ENCODE measurements at regions not wholly inside any gene's neighbourhood (a gene's known extent, or its start where the extent isn't known, plus 50 kb on each side); places are given as distances from the start of the nearest gene placed in this dataset.
"Not testable (repeated sequence)": the region's sequence is repeated elsewhere in the genome, so short reads cannot be mapped to it uniquely, and the experiment has no call there.

DNA sequence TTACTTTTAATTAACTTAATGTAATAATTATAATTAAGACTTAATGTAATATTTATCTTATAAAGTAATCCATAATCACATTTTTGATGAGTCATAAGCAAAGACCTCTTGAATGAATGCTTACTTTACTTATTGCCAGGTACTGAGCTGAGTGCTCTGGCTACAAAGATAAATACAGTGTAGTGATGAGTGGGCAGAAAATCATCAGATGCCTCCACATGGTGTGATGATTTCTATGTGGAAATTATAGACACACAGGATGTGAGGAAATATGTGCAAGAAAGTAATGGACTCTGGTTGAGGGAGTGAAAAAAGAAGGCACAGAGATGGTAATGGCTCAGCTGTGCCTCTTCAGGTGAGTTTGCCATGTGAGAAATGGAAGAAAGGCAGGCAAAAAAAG is 422.6 kb upstream of the CD180 start:
- no peak for DNase-seq

DNA sequence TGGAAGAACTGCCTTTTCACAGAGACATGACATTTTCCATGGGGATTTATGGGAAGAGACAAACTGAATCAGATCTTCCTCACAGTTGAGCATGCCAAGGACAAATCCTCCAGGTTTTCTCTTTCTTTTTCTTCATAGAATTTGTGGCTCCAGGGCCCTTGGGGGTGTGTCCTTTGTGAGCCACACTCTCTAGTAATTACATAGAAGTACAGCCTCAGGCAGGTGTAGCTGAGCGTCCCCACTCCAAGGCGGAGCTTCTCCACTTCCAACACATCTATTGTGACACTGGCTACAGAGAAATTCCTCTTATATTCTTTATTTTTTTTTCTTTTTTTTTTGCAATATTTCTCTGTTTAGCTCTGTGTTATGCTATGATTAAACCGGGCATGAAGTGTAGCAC is 420.5 kb upstream of the CD180 start:
- DNase-seq, result no peak

DNA sequence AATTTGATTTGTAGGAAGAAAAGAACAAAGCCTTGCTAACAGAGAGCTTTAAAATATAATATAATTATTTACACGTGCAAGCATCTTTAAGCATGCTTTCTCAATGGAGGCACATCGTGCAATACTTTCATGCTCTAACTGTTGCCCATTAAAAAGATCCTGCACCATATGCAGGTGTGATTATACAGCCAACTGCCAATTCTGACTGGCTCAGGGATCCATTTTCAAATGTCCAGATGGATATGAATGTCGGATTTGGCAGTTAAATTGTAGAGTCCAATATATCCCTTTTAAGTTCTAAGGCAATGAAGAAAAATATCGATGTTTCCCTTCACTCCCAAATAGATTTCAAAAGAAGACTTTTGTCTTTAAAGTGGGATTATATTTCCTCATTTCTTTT is 416.4 kb upstream of the CD180 start:
- no peak for DNase-seq

DNA sequence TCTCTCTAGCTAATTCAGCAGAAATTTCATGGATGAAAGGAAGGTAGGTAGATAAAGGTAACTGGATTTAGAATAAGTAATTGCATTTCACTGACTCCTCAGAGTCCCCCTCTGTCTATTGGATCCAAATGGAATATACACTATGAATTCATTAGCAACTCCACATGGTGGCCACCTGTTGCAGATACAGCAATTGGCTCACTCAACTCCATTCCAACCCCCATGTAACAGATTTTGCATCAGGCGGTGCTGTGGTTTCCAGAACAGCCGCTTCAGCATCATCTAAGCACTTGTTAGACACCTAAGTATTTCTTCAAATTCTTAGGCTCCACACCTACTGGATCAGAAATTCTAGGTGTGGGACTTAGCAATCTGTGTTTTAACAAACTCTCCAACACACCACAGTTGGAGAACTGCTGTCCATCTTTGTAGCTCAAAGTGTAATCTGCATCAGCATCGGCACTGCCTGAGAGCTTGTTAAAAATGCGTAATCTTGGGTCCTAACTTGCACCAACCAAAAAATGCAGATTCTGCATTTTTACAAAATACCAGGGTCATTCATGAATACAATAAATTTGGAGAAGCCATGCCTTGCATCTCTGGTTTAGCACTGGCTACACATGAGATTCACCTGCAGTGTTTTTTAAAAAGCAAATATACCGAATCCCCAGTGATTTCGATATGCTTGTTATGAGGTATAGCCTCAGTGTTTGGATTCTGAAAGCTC is 413.8 kb upstream of the CD180 start:
- DNase-seq, result no peak

DNA sequence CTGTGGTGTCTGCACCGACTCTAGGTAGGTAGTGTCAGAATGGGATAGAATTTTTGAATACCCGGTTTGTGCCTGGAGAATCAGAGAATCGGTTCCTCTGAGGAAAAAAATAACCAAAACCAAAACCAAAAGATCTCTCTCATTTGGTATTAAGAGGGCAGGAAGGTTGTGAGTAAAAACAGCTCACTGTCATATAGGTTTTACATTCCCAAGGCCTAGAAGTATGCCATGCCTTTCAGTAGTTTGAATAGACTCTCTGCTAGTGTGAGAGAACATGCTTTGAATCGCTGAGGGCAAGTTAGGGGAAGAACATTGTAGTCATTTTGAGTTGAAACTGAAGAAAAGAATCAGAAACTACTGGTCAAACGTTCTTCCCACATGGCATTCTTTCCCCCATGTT is 411.4 kb upstream of the CD180 start:
- DNase-seq, result no peak

DNA sequence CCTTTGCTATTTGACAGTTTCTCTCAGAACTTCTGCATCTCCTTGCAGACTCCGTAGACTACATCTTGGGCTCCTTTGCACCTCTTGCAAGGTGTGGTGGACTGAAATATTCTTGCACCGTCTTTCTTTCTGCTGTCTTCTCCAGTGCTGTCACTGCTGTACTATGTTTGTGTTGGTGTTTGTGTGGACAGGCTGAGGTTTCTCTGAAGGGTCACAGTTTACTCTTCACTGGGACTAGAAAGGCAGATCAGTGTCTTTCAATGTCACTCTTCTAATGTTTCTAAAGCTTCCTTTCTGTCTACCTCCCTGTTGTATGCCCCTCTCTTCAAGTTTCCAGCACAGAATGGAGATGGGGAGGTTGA is 410.0 kb upstream of the CD180 start:
- DNase-seq, result no peak

DNA sequence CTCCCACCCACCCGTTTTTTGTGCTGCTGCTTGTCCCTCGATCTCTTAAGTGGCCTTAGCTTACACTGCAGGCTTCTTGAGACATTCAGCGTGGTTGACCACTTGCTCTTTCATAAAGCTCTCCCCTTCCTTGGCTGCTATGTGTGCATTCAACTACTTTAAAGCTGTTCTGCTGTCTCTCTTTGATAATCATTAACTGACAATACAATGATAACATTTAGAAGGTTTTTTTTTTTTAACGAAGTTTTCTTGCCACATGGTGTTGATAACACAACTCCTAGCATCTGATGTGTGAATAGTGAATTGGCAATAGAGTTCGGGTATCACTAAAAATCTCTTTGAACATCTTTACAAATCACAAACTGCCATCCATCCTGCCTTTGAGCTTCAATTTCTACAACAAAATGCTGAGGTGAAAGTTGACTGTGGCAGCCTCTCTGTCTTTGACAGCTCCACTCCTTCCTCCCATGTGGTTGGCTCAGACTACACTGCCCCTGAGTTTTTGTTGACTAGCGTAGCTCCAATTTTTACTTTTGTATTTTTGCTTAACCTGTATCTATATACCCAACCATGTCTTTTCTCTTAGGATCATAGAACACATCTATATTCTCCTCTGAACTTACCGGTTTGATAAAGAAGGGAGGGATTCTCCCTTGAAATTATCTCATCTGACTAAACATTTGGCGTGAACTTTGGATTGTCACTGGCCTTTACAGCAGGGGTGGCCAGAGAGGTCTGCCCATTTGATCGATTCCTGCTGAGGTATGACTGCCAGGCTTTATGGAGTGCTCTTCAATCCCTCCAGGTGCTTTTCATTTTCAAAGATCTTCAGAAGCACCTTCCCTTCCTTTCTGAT is 409.4 kb upstream of the CD180 start:
- DNase-seq, result no peak

DNA sequence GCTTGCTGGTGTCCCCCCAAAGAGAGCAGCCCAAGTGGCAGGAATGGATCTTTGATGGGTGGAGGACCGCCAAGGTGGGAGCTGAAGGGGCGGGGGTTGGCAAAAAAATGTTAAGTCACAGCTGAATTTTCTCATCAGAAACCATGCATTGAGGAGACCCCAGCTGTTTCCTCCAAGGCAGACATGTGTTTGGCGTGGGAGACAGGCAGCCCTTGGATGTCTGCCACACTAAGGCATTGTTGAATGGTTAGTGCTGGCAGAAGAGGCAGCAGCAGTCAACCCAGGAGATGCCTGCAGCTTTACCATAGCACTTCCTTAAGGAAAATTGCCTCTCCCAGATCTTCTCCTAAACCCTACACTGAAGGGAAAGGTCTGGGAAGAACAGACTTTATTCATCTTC is 394.9 kb upstream of the CD180 start:
- DNase-seq, result no peak

DNA sequence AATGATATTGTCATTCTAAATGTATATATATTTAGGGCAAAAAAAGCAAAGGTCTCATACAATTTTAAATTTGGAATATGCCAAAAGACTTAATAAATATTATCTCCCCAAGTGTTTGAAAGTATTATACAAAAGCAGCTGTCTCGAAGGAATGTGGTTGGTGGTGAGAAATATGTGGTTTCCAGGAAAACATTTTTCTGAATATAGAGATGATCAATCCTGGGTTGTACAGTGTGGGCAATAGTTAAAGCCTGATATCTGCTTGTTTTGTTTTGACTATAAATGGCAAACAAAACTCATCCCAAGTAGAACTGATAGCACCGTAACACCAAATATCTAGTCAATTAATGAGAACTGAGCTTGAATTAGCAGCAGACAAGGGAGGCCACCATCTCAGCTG is 391.8 kb upstream of the CD180 start:
- no peak for DNase-seq

DNA sequence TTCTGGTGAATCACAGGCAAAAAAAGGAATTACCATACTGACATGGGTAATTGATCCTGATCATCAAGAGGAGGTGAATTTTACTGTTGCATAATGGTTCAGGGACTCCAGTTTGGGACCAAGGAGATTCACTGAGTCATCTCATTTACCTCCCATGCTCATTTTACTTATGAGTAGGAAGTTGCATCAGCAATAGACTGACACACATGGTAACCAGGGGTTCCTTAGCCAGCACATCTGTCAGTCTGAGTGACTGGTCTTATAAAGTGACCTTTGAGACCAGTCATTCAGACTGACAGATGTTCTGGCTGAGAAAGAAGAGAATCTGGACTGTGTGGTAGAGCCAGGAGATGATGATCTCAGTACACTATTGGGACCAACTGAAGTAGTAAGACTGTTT is 384.6 kb upstream of the CD180 start:
- no peak for DNase-seq

DNA sequence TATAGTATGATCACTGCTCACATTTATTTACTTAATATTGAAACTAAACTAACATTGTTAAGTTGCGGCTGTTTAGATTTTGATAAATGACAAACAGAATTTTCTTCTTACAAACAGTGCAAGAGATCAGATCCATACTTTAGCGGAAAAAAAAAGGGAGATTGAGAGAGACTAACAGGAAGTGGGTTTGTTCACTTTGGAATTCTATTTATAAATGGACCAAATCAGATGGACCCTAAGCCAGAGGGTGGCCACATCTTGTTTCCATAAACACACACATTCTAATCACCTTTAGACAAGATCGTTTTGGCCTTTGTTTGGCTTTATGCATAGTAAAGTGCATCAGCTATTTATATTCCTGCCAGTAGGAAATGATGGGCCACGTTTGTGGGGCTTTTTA is 381.4 kb upstream of the CD180 start:
- DNase-seq, result no peak

DNA sequence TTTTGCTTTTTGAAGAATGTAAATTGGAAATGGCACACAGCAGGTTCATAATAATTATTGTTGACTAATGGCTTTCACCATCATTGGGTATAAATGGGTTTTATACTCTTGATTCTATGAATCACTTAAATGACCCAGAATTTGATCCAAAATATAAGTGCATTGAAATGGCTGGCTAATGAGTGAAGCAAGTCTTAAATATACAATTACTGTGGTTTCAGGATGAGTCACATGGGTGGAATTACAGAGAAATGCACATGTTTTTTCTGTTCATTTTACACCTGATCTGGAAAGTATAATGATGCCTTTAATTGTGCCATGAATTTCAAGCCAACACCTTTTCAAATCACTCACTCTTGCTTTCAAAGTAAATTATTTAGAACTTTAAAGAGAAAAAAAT is 380.8 kb upstream of the CD180 start:
- no peak for DNase-seq

DNA sequence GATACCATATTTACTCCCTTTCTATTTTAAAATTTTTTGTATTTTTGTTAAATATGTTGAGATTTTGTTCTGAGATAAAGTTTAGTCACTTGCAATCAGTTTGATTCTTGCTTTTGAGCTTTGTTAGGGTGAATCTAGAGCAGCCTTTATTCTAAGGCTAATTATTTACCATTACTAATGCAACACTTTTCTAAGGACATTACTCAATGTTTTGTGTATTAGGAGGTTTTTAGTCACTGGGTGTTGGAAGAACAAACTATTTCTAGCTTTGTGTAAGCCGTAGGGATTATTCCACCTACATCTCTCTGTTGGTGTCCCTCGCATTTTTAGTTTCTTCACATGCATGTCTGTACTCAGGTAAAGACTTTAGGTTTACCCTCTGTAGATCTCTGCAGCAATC is 379.5 kb upstream of the CD180 start:
- DNase-seq, result no peak

DNA sequence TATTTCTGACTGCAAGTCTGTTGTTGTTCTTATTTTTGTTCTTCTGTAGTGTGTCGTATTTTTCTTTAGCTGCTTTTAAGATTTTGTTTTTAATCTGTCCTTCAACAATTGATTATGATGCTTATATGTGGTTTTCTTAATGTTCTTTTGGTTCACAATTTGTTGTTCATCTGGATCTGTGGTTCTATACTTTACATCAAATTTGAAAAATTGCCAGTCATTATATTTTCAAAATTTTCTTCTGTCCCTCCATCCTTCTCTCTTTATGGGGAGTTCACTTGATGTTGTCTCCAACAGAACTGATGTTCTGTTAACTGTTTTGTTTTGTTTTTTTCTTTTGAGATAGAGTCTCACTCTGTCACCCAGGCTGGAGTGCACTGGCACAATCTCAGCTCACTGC is 378.5 kb upstream of the CD180 start:
- no peak for DNase-seq

DNA sequence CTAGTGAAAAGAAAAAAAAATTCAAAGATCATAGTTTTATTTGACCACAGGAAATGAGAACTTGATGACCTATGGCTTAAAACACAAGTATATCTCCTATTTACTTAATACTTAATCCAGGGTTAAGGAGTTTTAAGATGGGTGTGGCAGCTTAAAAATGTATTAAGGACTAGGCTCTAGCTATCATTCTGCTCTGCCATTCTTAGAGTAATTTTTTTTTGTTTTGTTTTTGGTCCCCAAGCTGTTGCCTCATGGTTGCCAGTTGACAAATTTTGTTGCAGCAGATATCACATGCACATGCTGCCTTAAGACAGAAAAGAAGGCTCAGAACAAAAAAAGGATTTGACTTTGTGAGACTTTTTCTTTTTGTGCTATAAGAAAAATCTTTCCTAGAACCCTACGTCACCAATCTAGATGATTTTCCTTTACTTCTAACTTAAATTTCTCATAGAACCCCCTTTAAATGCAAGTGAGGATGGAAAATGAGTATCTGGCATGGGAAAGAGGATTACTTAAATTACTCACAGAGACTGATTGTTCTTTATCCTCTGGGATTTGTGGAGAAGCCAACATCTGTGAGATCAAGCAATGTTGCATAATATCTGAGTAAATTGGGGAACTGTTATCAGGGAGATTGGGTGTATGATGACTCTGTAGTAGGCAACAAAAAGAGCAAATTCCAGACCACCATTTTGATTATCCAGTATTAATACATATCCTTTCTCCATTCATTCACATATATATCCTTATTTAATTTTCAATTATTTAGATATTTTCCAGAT is 364.7 kb upstream of the CD180 start:
- no peak for DNase-seq

DNA sequence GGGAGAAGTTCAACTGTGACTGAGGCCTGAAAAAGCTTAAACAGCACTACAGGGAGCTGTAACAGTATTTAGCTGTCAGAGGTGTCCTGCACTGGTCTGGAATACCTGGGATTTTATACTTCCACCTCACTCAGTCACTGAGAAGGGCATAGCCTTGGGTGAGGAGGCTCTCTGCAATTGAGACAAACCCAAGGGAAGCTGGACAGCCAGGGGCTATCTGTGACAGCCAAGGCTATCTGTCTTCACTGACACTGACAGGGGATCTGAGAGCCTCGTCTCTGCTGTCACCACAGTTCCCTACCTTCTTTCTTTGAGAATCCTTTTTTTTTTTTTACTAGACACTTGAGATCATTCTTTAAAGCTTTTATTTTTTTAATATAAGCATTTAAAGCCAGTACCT is 356.2 kb upstream of the CD180 start:
- no peak for DNase-seq

DNA sequence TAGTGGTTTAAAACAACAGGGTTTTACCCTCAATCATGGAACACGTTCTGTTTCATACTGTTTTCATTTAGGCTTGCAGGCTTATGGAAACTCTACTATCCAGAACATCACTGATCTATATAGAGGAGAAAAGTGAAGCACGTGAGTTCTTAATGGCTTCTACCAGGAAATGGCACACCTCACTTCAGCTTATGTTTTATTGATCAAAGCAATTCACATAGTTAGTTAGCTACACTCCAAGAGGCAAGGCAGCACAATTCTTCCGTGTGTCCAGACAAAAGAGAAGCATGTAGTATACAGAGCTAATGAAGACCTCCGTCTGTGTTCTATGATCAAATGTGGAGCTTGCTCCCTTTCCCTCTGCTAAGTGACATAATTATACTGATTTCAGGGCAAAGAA is 353.3 kb upstream of the CD180 start:
- no peak for DNase-seq

DNA sequence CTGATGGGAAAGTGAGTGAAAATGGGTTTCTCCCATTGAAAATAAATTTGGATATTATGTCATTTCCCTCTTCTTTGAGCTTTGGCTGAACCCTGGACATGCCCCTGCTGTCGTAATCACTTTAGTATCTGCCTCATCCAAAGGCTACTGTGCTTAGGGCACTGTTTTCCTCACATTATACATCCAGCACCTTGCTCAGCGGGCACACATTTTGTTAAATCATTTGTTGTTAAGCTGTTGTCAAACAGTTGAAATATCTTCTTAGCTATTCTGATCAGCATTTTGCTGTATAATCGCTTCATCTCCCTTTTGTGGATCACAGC is 352.7 kb upstream of the CD180 start:
- DNase-seq, result no peak

DNA sequence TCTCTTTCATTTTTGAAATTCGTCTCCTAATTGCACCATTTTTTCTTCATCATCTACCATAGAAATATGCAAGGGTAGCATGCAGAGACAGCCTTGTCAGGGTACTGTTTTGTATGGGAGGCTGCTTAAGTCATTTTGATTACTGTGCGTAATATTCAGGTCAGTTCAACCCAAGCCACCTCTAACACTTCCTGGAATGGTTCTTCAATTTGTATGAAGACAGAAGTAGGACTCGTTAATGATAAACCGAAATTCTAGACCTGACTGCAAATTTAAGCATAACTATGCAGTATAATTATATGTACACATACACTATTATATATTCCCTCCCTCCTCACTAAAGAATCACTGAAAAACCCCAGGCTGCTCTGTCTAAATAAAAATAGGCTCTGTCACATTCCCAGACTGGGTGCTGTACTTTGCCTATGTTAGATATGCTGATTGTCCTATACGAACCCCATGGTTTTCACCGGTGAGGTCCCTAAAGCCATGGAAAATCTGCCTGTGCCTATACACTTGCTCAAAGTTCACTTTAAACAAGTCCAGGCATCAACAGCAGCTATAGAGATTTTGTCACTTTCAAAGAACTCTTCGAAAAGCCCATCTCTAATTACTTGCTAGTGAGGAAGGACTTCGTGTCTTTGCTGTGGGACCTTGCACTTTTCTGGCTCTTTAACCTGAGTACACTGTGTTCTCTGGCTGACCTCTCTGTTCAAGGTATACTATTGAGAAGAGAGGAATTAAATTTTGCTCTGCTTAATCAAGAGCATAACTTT is 352.1 kb upstream of the CD180 start:
- no peak for DNase-seq

DNA sequence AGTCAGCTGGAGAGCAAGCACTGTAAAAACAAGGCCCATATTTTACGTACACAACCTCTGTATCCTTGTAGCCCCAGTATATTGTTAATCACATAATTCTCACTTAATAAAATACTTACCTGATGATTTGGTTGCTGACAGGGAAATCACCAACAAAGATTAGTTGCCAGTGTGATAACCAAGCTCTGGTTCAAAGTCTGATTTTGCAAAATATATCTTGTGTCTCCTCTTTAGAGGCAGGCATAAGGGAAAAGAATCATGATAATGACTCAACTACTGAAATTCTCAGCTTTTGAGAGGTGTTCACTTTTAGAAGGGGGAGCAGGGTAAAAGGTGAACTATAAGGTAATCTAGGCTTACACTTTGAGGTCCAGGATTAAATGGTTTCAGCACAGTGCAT is 351.1 kb upstream of the CD180 start:
- DNase-seq, result no peak

DNA sequence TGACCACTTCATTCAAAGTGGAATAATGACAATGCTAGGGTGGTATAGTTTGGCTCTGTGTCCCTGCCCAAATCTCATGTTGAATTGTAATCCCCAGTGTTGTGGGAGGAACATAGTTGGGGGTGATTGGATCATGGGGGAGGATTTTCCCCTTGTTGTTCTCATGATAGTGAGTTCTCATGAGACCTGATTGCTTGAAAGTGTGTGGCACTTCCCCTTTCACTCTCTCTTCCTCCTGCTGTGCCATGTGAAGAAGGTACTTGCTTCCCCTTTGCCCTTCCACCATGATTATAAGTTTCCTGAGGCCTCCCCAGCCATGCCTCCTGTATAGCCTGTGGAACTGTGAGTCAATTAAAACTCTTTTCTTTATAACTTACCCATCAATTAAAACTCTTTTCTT is 348.3 kb upstream of the CD180 start:
- DNase-seq, result not testable (repeated sequence)

DNA sequence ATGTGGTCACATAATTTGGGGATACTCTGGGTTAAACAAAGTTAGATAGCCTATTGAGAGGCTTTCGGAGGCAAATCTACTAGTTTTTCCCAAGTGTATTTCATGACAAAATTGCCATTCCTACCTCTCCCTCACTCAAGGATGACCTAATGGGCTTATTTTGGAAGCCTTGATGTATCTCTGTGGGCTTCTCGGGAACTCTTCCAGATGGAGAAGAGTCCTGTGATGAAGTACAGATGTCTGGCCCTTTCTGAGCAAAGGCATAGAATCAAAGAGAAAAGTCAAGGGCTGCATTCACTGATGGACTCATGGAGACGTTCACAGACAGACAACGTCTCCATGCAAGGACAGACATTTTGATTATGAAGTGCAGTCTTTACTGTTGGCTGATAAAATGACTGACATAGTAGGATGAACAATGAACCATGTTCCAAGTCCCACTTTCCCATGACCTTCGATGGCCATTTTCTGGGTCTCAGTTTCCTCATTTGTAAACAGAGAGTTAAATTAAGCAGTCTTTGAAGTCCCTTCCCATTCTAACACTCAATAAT is 347.2 kb upstream of the CD180 start:
- DNase-seq, result no peak

DNA sequence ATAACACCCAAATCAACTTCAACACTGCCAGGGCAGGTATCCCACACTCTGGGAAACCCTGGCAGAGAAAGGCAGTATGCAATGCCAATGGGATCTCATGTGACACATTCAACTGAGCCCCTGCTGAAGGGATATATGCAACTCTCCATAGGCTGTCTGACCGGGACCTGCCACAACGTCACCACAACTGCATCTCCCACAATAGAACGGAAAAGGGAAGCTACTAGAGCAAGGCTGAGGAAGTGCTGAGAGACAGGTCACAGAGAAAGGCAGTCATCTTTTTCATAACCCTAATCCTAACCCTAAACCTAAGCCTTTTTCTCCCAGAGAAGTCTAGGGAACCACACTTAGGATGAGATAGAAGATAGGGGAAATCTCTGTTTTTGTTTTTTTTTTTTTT is 345.9 kb upstream of the CD180 start:
- no peak for DNase-seq

All from SHP77 (cell line).